ENCODE measurements at regions not wholly inside any gene's neighbourhood (a gene's known extent, or its start where the extent isn't known, plus 50 kb on each side); places are given as distances from the start of the nearest gene placed in this dataset.

DNA sequence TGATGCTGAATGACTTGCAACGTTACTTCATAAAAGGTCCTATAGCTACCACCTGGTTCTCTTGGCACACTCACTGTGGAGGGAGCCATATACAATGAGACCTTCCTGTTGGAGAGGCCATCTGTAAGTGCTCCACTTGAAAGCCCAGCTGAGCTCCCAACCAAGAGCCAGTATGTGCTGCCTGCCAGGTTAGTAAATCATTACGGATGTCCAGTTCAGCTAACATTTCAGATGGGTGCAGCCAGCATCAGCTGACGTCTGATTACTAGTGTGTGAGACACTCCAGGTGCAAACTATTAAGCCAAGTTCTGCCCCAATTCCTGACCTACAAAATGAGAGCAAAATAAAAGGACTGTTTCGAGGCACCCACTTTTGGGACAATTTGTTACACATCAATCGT lies 274.4 kb upstream of the ROBO2 start:
- Histone ChIP-seq H3K23ac (ENCODE audit: low read length) (no peak overlapping the region), H3K4me3 (ENCODE audit: low read depth, low read length) (no peak overlapping the region), H2AK5ac (ENCODE audit: low read length) (no peak overlapping the region), H3K9ac (ENCODE audit: low read length) (no peak overlapping the region), H4K91ac (ENCODE audit: low read depth, low read length) (no peak overlapping the region), H2BK5ac (ENCODE audit: low read depth, low read length, poor library complexity) (no peak overlapping the region), H3K18ac (ENCODE audit: low read length) (no peak overlapping the region), H3K27ac (ENCODE audit: low read depth, low read length) (no peak overlapping the region), H3K36me3 (ENCODE audit: control insufficient read depth in 1 of 2, insufficient read depth in 2 of 2, low read length in 2 of 2) (no peaks in the 10 kb centered on the region), H2BK120ac (ENCODE audit: insufficient read depth, low read length, poor library complexity) (no peak overlapping the region), H3K27me3 (ENCODE audit: insufficient read depth, low read length) (no peaks in the 10 kb centered on the region), H3K4ac (ENCODE audit: low read depth, low read length) (no peak overlapping the region), H3K14ac (ENCODE audit: low read length) (no peak overlapping the region), H3K79me2 (ENCODE audit: control insufficient read depth, insufficient read depth, low read length, poor library complexity) (no peaks in the 10 kb centered on the region), H3K4me1 (ENCODE audit: control insufficient read depth in 1 of 2, insufficient read depth in 2 of 2, low read length in 2 of 2) (no peaks in the 10 kb centered on the region), H4K8ac (ENCODE audit: low read depth, low read length) (no peak overlapping the region), H3K4me2 (ENCODE audit: low read length) (no peak overlapping the region), H3K79me1 (ENCODE audit: low read length) (no peaks in the 10 kb centered on the region), H2BK12ac (ENCODE audit: low read length) (no peak overlapping the region), H3K9me3 (ENCODE audit: insufficient read depth, low read depth, low read length) (no peaks in the 10 kb centered on the region), H2AFZ (ENCODE audit: insufficient read depth, low read length, poor library complexity) (no peak overlapping the region), H4K12ac (ENCODE audit: low read depth, low read length) (no peak overlapping the region)
- DNase-seq: no peak
- WGBS (ENCODE audit: extremely low coverage, insufficient coverage, insufficient read length): no CpG with 5 or more reads among the region's 5 CpGs

- Histone ChIP-seq H3K4me2 (ENCODE audit: low read length) (no peak overlapping the region), H3K36me3 (ENCODE audit: control insufficient read depth in 1 of 2, insufficient read depth in 2 of 2, low read length in 2 of 2) (no peaks in the 10 kb centered on the region), H3K79me1 (ENCODE audit: low read length) (no peaks in the 10 kb centered on the region), H4K12ac (ENCODE audit: low read depth, low read length) (no peak overlapping the region), H3K4me3 (ENCODE audit: low read depth, low read length) (no peak overlapping the region), H3K27ac (ENCODE audit: low read depth, low read length) (no peak overlapping the region), H3K9me3 (ENCODE audit: insufficient read depth, low read depth, low read length) (no peaks in the 10 kb centered on the region), H3K18ac (ENCODE audit: low read length) (no peak overlapping the region), H3K27me3 (ENCODE audit: insufficient read depth, low read length) (no peaks in the 10 kb centered on the region), H2AFZ (ENCODE audit: insufficient read depth, low read length, poor library complexity) (no peak overlapping the region), H2BK12ac (ENCODE audit: low read length) (no peak overlapping the region), H3K9ac (ENCODE audit: low read length) (no peak overlapping the region), H4K8ac (ENCODE audit: low read depth, low read length) (no peak overlapping the region), H4K91ac (ENCODE audit: low read depth, low read length) (no peak overlapping the region), H3K4ac (ENCODE audit: low read depth, low read length) (no peak overlapping the region), H2BK120ac (ENCODE audit: insufficient read depth, low read length, poor library complexity) (no peak overlapping the region), H3K23ac (ENCODE audit: low read length) (no peak overlapping the region), H2AK5ac (ENCODE audit: low read length) (no peak overlapping the region), H2BK5ac (ENCODE audit: low read depth, low read length, poor library complexity) (no peak overlapping the region), H3K79me2 (ENCODE audit: control insufficient read depth, insufficient read depth, low read length, poor library complexity) (no peaks in the 10 kb centered on the region), H3K14ac (ENCODE audit: low read length) (no peak overlapping the region), H3K4me1 (ENCODE audit: control insufficient read depth in 1 of 2, insufficient read depth in 2 of 2, low read length in 2 of 2) (no peaks in the 10 kb centered on the region)
- DNase-seq: no peak
- WGBS (ENCODE audit: extremely low coverage, insufficient coverage, insufficient read length): no CpG with 5 or more reads among the region's 4 CpGs
Observed at GRCh38 chr3:76768912-76769311, 271.0 kb upstream of the ROBO2 start.

GRCh38 chr3:76776927-76777326 lies 263.0 kb upstream of the ROBO2 start:
- no CpG with 5 or more reads among the region's 3 CpGs for WGBS (ENCODE audit: extremely low coverage, insufficient coverage, insufficient read length)
- H2AFZ ChIP-seq (ENCODE audit: insufficient read depth, low read length, poor library complexity): no peak overlapping the region

GRCh38 chr3:76788206-76788605 lies 251.7 kb upstream of the ROBO2 start:
- no peak overlapping the region for H2BK120ac ChIP-seq (ENCODE audit: insufficient read depth, low read length, poor library complexity)
- no peak overlapping the region for H2BK5ac ChIP-seq (ENCODE audit: low read depth, low read length, poor library complexity)
- H2BK12ac ChIP-seq (ENCODE audit: low read length): no peak overlapping the region
- H3K9me3 ChIP-seq (ENCODE audit: insufficient read depth, low read depth, low read length): no peaks in the 10 kb centered on the region
- no peak overlapping the region for H2AFZ ChIP-seq (ENCODE audit: insufficient read depth, low read length, poor library complexity)
- H3K23ac ChIP-seq (ENCODE audit: low read length): no peak overlapping the region
- H4K91ac ChIP-seq (ENCODE audit: low read depth, low read length): no peak overlapping the region
- peaks cover 2% of the 10 kb centered on the region for H3K79me1 ChIP-seq (ENCODE audit: low read length)
- H3K27me3 ChIP-seq (ENCODE audit: insufficient read depth, low read length): no peaks in the 10 kb centered on the region
- no peaks in the 10 kb centered on the region for H3K79me2 ChIP-seq (ENCODE audit: control insufficient read depth, insufficient read depth, low read length, poor library complexity)
- H3K36me3 ChIP-seq (ENCODE audit: control insufficient read depth in 1 of 2, insufficient read depth in 2 of 2, low read length in 2 of 2): no peaks in the 10 kb centered on the region
- peaks cover 0 to 2% of the 10 kb centered on the region in 2 experiments for H3K4me1 ChIP-seq (ENCODE audit: control insufficient read depth in 1 of 2, insufficient read depth in 2 of 2, low read length in 2 of 2)
- H3K4ac ChIP-seq (ENCODE audit: low read depth, low read length): no peak overlapping the region
- no peak overlapping the region for H2AK5ac ChIP-seq (ENCODE audit: low read length)
- H3K18ac ChIP-seq (ENCODE audit: low read length): no peak overlapping the region
- H4K12ac ChIP-seq (ENCODE audit: low read depth, low read length): no peak overlapping the region
- H4K8ac ChIP-seq (ENCODE audit: low read depth, low read length): no peak overlapping the region
- no peak for DNase-seq
- no peak overlapping the region for H3K9ac ChIP-seq (ENCODE audit: low read length)
- H3K27ac ChIP-seq (ENCODE audit: low read depth, low read length): no peak overlapping the region
- no peak overlapping the region for H3K4me3 ChIP-seq (ENCODE audit: low read depth, low read length)
- H3K14ac ChIP-seq (ENCODE audit: low read length): no peak overlapping the region
- H3K4me2 ChIP-seq (ENCODE audit: low read length): no peak overlapping the region

More at GRCh38 chr3:76776927-76777326, 263.0 kb upstream of the ROBO2 start:
- no peaks in the 10 kb centered on the region for H3K79me1 ChIP-seq (ENCODE audit: low read length)
- H3K4me3 ChIP-seq (ENCODE audit: low read depth, low read length): no peak overlapping the region
- H3K23ac ChIP-seq (ENCODE audit: low read length): no peak overlapping the region
- DNase-seq: no peak
- H4K91ac ChIP-seq (ENCODE audit: low read depth, low read length): no peak overlapping the region
- H3K4me2 ChIP-seq (ENCODE audit: low read length): no peak overlapping the region
- H3K9me3 ChIP-seq (ENCODE audit: insufficient read depth, low read depth, low read length): no peaks in the 10 kb centered on the region
- H3K27ac ChIP-seq (ENCODE audit: low read depth, low read length): no peak overlapping the region
- no peak overlapping the region for H2BK12ac ChIP-seq (ENCODE audit: low read length)
- H4K8ac ChIP-seq (ENCODE audit: low read depth, low read length): no peak overlapping the region
- no peaks in the 10 kb centered on the region for H3K36me3 ChIP-seq (ENCODE audit: control insufficient read depth in 1 of 2, insufficient read depth in 2 of 2, low read length in 2 of 2)
- no peak overlapping the region for H2AK5ac ChIP-seq (ENCODE audit: low read length)
- no peak overlapping the region for H3K14ac ChIP-seq (ENCODE audit: low read length)
- no peak overlapping the region for H3K9ac ChIP-seq (ENCODE audit: low read length)
- no peak overlapping the region for H3K18ac ChIP-seq (ENCODE audit: low read length)
- no peak overlapping the region for H2BK120ac ChIP-seq (ENCODE audit: insufficient read depth, low read length, poor library complexity)
- no peaks in the 10 kb centered on the region for H3K4me1 ChIP-seq (ENCODE audit: control insufficient read depth in 1 of 2, insufficient read depth in 2 of 2, low read length in 2 of 2)
- no peaks in the 10 kb centered on the region for H3K79me2 ChIP-seq (ENCODE audit: control insufficient read depth, insufficient read depth, low read length, poor library complexity)
- no peak overlapping the region for H4K12ac ChIP-seq (ENCODE audit: low read depth, low read length)
- H2BK5ac ChIP-seq (ENCODE audit: low read depth, low read length, poor library complexity): no peak overlapping the region
- no peak overlapping the region for H3K4ac ChIP-seq (ENCODE audit: low read depth, low read length)
- H3K27me3 ChIP-seq (ENCODE audit: insufficient read depth, low read length): no peaks in the 10 kb centered on the region
